Gastroesophageal sphincter (tissue), 3 donors: ENCODE measurements at regions not wholly inside any gene's neighbourhood (a gene's known extent, or its start where the extent isn't known, plus 50 kb on each side); places are given as distances from the start of the nearest gene placed in this dataset.

ENCODE experiments used
- CTCF ChIP-seq, 4 experiments: fragments of 200-600 bp in 2 of 4; fragments of 450-650 bp in 2 of 4; sonication (generic) in 1 of 4; IDR thresholded peaks; one replicate each; pipeline ENCODE4 v1.5.1; 2017 to 2019; ENCODE audit warnings: antibody characterized with exemption in 4 of 4, mild to moderate bottlenecking in 2 of 4, moderate library complexity in 2 of 4
- EP300 ChIP-seq: sonication (generic); formaldehyde crosslinking; IDR thresholded peaks from one replicate; pipeline ENCODE4 v1.6.1; 2017; ENCODE audit warnings: antibody characterized with exemption, mild to moderate bottlenecking

DNA sequence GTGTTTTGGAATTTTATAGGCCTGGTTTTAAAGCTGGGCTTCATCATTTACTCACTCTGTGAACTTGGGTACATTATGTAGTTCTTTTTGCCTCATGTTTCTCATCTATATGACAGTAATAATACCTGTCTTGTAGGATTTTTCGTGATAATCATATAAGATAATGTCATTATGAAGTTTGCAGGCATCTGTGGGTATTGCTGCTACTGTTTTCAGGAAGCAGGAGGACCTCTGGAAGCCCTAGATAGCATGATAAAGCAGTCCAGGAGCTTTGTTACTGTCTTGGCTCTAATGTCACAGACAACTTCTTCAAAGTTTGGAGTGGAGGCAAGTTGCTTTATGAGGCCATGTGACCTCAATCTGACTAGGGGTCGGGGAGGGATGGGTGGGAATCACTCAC lies 145.0 kb upstream of the MEIS2 start:
- TF ChIP-seq CTCF (IDR thresholded peaks at IDR 0.05) (no peak), EP300 (no peak)
